OCI-LY1 (cell line): ENCODE measurements at regions not wholly inside any gene's neighbourhood (a gene's known extent, or its start where the extent isn't known, plus 50 kb on each side); places are given as distances from the start of the nearest gene placed in this dataset.

Source experiments
- H2AFZ ChIP-seq: fragments of 200-600 bp; sonication (generic), shearing (Covaris generic); 2 replicates; pipeline ENCODE4 v1.6.0; 2014; ENCODE audit warnings: antibody characterized with exemption, mild to moderate bottlenecking, low read length
- H3F3A ChIP-seq: fragments of 200-600 bp; sonication (generic), shearing (Covaris generic); 2 replicates; pipeline ENCODE4 v1.6.0; 2014; ENCODE audit warnings: mild to moderate bottlenecking, antibody characterized with exemption, low read length, moderate library complexity; ENCODE audit not compliant: insufficient read depth
- H3K27ac ChIP-seq: fragments of 200-600 bp; sonication (generic); 2 replicates; pipeline ENCODE4 v1.5.1; 2014; ENCODE audit warnings: low read length, mixed run types, mild to moderate bottlenecking, low read depth; ENCODE audit not compliant: poor library complexity, severe bottlenecking
- H3K27me3 ChIP-seq: fragments of 200-600 bp; sonication (generic); 2 replicates; pipeline ENCODE4 v1.6.0; 2014; ENCODE audit warnings: antibody characterized with exemption, mild to moderate bottlenecking, low read length, moderate library complexity; ENCODE audit not compliant: insufficient read depth
- H3K36me3 ChIP-seq: fragments of 200-600 bp; sonication (generic); 2 replicates; pipeline ENCODE4 v1.6.1; 2014; ENCODE audit warnings: mild to moderate bottlenecking, antibody characterized with exemption, low read length, moderate library complexity, mixed read lengths; ENCODE audit not compliant: insufficient read depth
- H3K4me1 ChIP-seq: fragments of 200-600 bp; sonication (generic); 2 replicates; pipeline ENCODE4 v1.5.1; 2014; ENCODE audit warnings: mild to moderate bottlenecking, low read length, moderate library complexity; ENCODE audit not compliant: insufficient read depth, severe bottlenecking
- H3K4me2 ChIP-seq: fragments of 200-600 bp; sonication (generic), shearing (Covaris generic); 2 replicates; pipeline ENCODE4 v1.6.1; 2014; ENCODE audit warnings: low read length
- H3K4me3 ChIP-seq: fragments of 200-600 bp; sonication (generic); 2 replicates; pipeline ENCODE4 v1.5.1; 2014; ENCODE audit warnings: low read length, low read depth, mild to moderate bottlenecking, mixed read lengths; ENCODE audit not compliant: poor library complexity, severe bottlenecking
- H3K79me2 ChIP-seq: fragments of 200-600 bp; shearing (Covaris generic); 2 replicates; pipeline ENCODE4 v1.6.1; 2016; ENCODE audit warnings: mixed run types, low read length, mixed read lengths; ENCODE audit not compliant: insufficient read depth
- H3K9ac ChIP-seq: fragments of 200-600 bp; sonication (generic), shearing (Covaris generic); 2 replicates; pipeline ENCODE4 v1.6.1; 2014; ENCODE audit warnings: mild to moderate bottlenecking, low read length, mixed read lengths
- H3K9me2 ChIP-seq: fragments of 200-600 bp; sonication (generic), shearing (Covaris generic); 2 replicates; pipeline ENCODE4 v1.6.1; 2014; ENCODE audit warnings: low read depth, mild to moderate bottlenecking, low read length, mixed read lengths
- H3K9me3 ChIP-seq: fragments of 200-600 bp; shearing (Covaris generic); 2 replicates; pipeline ENCODE4 v1.6.1; 2014; ENCODE audit warnings: low read length, mixed read lengths
- H4K20me1 ChIP-seq: fragments of 200-600 bp; sonication (generic), shearing (Covaris generic); 2 replicates; pipeline ENCODE4 v1.6.0; 2016; ENCODE audit warnings: mild to moderate bottlenecking, low read length; ENCODE audit not compliant: insufficient read depth
- EZH2 ChIP-seq: fragments of 200-600 bp; sonication (generic), shearing (Covaris generic); IDR thresholded peaks from 2 replicates; pipeline ENCODE4 v1.8.0; 2017; ENCODE audit warnings: borderline replicate concordance, mixed run types, mild to moderate bottlenecking, antibody characterized with exemption, low read length, moderate library complexity, mixed read lengths
- TF ChIP-seq, protein P1 (sequence below): fragments of 200-600 bp; sonication (generic), shearing (Covaris generic); IDR thresholded peaks from 2 replicates; pipeline ENCODE4 v1.5.1; 2017; ENCODE audit warnings: mild to moderate bottlenecking, antibody characterized with exemption, low read length, moderate library complexity, mixed read lengths

DNA sequence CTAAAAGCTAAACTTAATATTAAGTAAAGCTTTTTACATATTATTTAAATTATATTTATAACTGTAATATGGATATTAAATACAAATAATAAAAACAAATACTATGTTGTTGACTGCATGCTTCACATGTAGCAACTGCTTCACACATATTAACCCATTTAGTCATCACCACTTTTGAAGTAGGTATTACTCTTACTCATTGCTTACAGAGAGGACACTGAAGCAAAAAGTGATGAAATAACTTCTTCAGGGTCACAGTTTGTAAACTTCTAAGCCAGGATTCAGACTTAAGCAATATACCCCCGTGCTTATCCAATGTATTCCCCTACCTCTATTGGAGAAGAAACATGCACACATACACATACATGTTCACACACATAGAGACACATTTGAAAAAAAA, 166.6 kb downstream of the DKK2 start:
- Histone ChIP-seq H3K79me2 (no peaks in the 10 kb centered on the region), H3K9me2 (no peaks in the 10 kb centered on the region), H4K20me1 (no peaks in the 10 kb centered on the region), H3K27me3 (no peaks in the 10 kb centered on the region), H3K36me3 (no peaks in the 10 kb centered on the region), H3K27ac (no peak overlapping the region), H3K4me1 (no peaks in the 10 kb centered on the region), H3K4me3 (no peak overlapping the region), H3K9me3 (no peaks in the 10 kb centered on the region), H2AFZ (no peak overlapping the region), H3K4me2 (no peak overlapping the region), H3F3A (no peaks in the 10 kb centered on the region), H3K9ac (no peak overlapping the region)
- no peak for TF ChIP-seq EZH2
- TF ChIP-seq, protein P1, sequence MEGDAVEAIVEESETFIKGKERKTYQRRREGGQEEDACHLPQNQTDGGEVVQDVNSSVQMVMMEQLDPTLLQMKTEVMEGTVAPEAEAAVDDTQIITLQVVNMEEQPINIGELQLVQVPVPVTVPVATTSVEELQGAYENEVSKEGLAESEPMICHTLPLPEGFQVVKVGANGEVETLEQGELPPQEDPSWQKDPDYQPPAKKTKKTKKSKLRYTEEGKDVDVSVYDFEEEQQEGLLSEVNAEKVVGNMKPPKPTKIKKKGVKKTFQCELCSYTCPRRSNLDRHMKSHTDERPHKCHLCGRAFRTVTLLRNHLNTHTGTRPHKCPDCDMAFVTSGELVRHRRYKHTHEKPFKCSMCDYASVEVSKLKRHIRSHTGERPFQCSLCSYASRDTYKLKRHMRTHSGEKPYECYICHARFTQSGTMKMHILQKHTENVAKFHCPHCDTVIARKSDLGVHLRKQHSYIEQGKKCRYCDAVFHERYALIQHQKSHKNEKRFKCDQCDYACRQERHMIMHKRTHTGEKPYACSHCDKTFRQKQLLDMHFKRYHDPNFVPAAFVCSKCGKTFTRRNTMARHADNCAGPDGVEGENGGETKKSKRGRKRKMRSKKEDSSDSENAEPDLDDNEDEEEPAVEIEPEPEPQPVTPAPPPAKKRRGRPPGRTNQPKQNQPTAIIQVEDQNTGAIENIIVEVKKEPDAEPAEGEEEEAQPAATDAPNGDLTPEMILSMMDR: no peak

DNA sequence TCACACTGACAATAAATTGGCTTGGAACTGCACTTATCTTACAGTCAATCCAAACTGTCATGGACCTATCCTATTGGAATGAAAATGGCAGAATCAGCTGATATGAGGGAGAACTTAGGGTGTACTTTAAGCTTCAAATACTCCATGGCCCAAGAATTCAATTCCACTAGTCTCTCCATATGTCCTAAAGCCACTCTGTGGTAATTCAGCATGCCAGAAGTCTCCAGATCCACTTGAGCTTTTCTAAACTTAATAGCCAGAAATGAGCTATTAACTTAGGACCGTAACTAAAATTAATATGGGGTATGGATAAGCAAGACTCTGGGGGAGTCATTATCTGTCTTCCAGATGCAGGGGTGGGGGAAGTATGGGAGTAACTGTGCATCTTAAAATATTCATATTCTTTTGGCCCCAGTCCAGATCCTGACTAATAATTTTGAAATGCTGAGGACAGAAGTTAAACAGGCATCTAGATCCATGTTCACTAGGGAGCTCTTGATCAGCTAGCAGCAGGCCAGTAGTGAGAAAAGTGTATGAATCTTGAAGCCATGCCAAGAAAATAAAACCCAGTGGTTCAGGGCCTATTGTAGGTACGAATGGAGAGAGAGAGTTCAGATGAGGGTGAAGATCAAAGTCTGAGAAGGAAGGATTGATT, 167.6 kb downstream of the DKK2 start:
- H3K9me2 ChIP-seq: no peaks in the 10 kb centered on the region
- no peak overlapping the region for H3K4me3 ChIP-seq
- H3K4me1 ChIP-seq: no peaks in the 10 kb centered on the region
- H4K20me1 ChIP-seq: no peaks in the 10 kb centered on the region
- H3K27me3 ChIP-seq: no peaks in the 10 kb centered on the region
- no peaks in the 10 kb centered on the region for H3K9me3 ChIP-seq
- no peak overlapping the region for H3K9ac ChIP-seq
- no peak overlapping the region for H2AFZ ChIP-seq
- no peaks in the 10 kb centered on the region for H3K79me2 ChIP-seq
- H3K4me2 ChIP-seq: no peak overlapping the region
- H3K27ac ChIP-seq: no peak overlapping the region
- no peaks in the 10 kb centered on the region for H3K36me3 ChIP-seq
- TF ChIP-seq EZH2: no peak
- TF ChIP-seq, protein P1: no peak
- no peaks in the 10 kb centered on the region for H3F3A ChIP-seq

DNA sequence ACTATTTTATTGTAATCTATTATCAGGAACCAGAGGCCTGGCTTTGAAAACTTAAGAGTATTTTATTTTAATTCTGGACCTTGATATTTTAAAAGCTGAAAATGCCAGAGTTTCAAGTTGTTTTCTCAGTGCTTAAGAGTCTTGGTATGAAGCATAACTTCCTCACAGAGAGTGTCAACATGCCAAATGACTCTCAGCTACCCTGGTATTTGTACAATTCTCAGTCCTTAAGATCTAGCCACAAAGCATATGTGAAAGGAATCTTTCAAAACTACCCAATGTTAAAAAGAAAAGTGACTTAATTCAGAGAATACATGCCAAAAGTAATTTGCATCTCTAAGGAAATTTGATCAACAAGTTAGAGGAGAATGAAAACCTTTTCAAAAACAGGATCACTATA, 171.9 kb downstream of the DKK2 start:
- Histone ChIP-seq H4K20me1 (no peaks in the 10 kb centered on the region), H3K9me3 (no peaks in the 10 kb centered on the region), H3K27me3 (no peaks in the 10 kb centered on the region), H3K36me3 (no peaks in the 10 kb centered on the region), H3F3A (no peaks in the 10 kb centered on the region), H3K9ac (no peak overlapping the region), H2AFZ (no peak overlapping the region), H3K4me1 (no peaks in the 10 kb centered on the region), H3K27ac (no peak overlapping the region), H3K4me3 (no peak overlapping the region), H3K9me2 (no peaks in the 10 kb centered on the region), H3K79me2 (no peaks in the 10 kb centered on the region), H3K4me2 (no peak overlapping the region)
- no peak for TF ChIP-seq EZH2
- TF ChIP-seq, protein P1: no peak
